Tibial nerve (tissue), 3 donors: ENCODE measurements at regions not wholly inside any gene's neighbourhood (a gene's known extent, or its start where the extent isn't known, plus 50 kb on each side); places are given as distances from the start of the nearest gene placed in this dataset.

Experiments used
- CTCF ChIP-seq, 5 experiments: fragments of 200-600 bp in 3 of 5; fragments of 450-650 bp in 2 of 5; sonication (generic) in 3 of 5; IDR thresholded peaks; one replicate each; pipeline ENCODE4 v1.5.1; 2016 to 2019; ENCODE audit warnings: antibody characterized with exemption in 5 of 5, mild to moderate bottlenecking in 3 of 5, moderate library complexity in 2 of 5
- POLR2A ChIP-seq, 2 donors: fragments of 450-650 bp; IDR thresholded peaks; one replicate each; pipeline ENCODE4 v1.6.1; 2017; ENCODE audit warnings: antibody characterized with exemption in 2 of 2, mild to moderate bottlenecking in 2 of 2, moderate library complexity in 2 of 2

GRCh38 chr16:9436175-9436574, 344.7 kb downstream of the HAPSTR1 start:
- no peak for TF ChIP-seq CTCF (IDR thresholded peaks at IDR 0.05)
- TF ChIP-seq POLR2A (IDR thresholded peaks at IDR 0.05): no peak
